H9 (cell line): ENCODE measurements at regions not wholly inside any gene's neighbourhood (a gene's known extent, or its start where the extent isn't known, plus 50 kb on each side); places are given as distances from the start of the nearest gene placed in this dataset.

ENCODE experiments used
- DNase-seq: peaks from one replicate; pipeline ENCODE4 v3.0.0-alpha.2; 2017
- H2AFZ ChIP-seq: one replicate; pipeline ENCODE4 v1.6.1; 2013; ENCODE audit warnings: mild to moderate bottlenecking, low read length, control low read depth, moderate library complexity
- H2AK5ac ChIP-seq: 2 replicates; pipeline ENCODE4 v1.6.1; 2013; ENCODE audit warnings: low read length, control low read depth, mixed read lengths; ENCODE audit not compliant: insufficient read length
- H2BK120ac ChIP-seq: one replicate; pipeline ENCODE4 v1.6.1; 2013; ENCODE audit warnings: low read depth, mild to moderate bottlenecking, low read length, control low read depth, inconsistent platforms; ENCODE audit not compliant: poor library complexity, severe bottlenecking
- H2BK12ac ChIP-seq: 2 replicates; pipeline ENCODE4 v1.6.1; 2013; ENCODE audit warnings: low read length, control low read depth, mixed read lengths, low read depth; ENCODE audit not compliant: insufficient read length
- H2BK15ac ChIP-seq: 2 replicates; pipeline ENCODE4 v1.6.1; 2013; ENCODE audit warnings: low read depth, low read length, control low read depth
- H2BK20ac ChIP-seq: one replicate; pipeline ENCODE4 v1.6.1; 2013; ENCODE audit warnings: low read depth, mild to moderate bottlenecking, low read length, control low read depth, inconsistent platforms; ENCODE audit not compliant: poor library complexity, severe bottlenecking
- H2BK5ac ChIP-seq: 2 replicates; pipeline ENCODE4 v1.6.1; 2013; ENCODE audit warnings: low read length, control low read depth, mixed read lengths; ENCODE audit not compliant: insufficient read length
- H3K14ac ChIP-seq: 2 replicates; pipeline ENCODE4 v1.6.1; 2013; ENCODE audit warnings: low read length, control low read depth; ENCODE audit not compliant: insufficient read depth
- H3K18ac ChIP-seq: 2 replicates; pipeline ENCODE4 v1.6.1; 2013; ENCODE audit warnings: low read depth, mild to moderate bottlenecking, mixed read lengths, low read length, control low read depth; ENCODE audit not compliant: insufficient read length
- H3K23ac ChIP-seq: 2 replicates; pipeline ENCODE4 v1.6.1; 2013; ENCODE audit warnings: low read length, control low read depth, mixed read lengths, low read depth; ENCODE audit not compliant: insufficient read length
- H3K23me2 ChIP-seq: 2 replicates; pipeline ENCODE4 v1.6.1; 2013; ENCODE audit warnings: low read depth, mild to moderate bottlenecking, mixed read lengths, low read length, control low read depth; ENCODE audit not compliant: insufficient read length, poor library complexity, severe bottlenecking
- H3K27ac ChIP-seq: 2 replicates; pipeline ENCODE4 v1.5.1; 2013; ENCODE audit warnings: low read length, control low read depth, mixed read lengths, low read depth; ENCODE audit not compliant: insufficient read length
- H3K27me3 ChIP-seq: 2 replicates; pipeline ENCODE4 v1.6.1; 2013; ENCODE audit warnings: low read length, control low read depth, inconsistent platforms; ENCODE audit not compliant: insufficient read depth
- H3K4ac ChIP-seq: 2 replicates; pipeline ENCODE4 v1.6.1; 2013; ENCODE audit warnings: low read depth, mild to moderate bottlenecking, control low read depth, inconsistent platforms, low read length, moderate library complexity
- H3K4me1 ChIP-seq: 2 replicates; pipeline ENCODE4 v1.6.1; 2013; ENCODE audit warnings: low read length, control low read depth, inconsistent platforms; ENCODE audit not compliant: insufficient read depth
- H3K4me2 ChIP-seq: 2 replicates; pipeline ENCODE4 v1.6.1; 2013; ENCODE audit warnings: low read length, control low read depth, mixed read lengths; ENCODE audit not compliant: insufficient read length, insufficient read depth
- H3K56ac ChIP-seq: 2 replicates; pipeline ENCODE4 v1.6.1; 2013; ENCODE audit warnings: low read depth, mild to moderate bottlenecking, mixed read lengths, low read length, control low read depth; ENCODE audit not compliant: insufficient read length
- H3K79me1 ChIP-seq: 2 replicates; pipeline ENCODE4 v1.6.1; 2013; ENCODE audit warnings: low read depth, mild to moderate bottlenecking, moderate library complexity, low read length, control low read depth, inconsistent platforms; ENCODE audit not compliant: insufficient read depth, poor library complexity, severe bottlenecking
- H3K79me2 ChIP-seq: 2 replicates; pipeline ENCODE4 v1.6.1; 2013; ENCODE audit warnings: low read length, control low read depth, inconsistent platforms; ENCODE audit not compliant: insufficient read depth
- H3K9ac ChIP-seq: 2 replicates; pipeline ENCODE4 v1.6.1; 2013; ENCODE audit warnings: low read length, control low read depth, mixed read lengths; ENCODE audit not compliant: insufficient read length; ENCODE audit errors: extremely low read depth
- H3K9me3 ChIP-seq: one replicate; pipeline ENCODE4 v1.6.1; 2013; ENCODE audit warnings: low read depth, low read length, inconsistent platforms; ENCODE audit not compliant: control insufficient read depth
- H3T11ph ChIP-seq: one replicate; pipeline ENCODE4 v1.6.1; 2013; ENCODE audit warnings: mild to moderate bottlenecking, low read length, control low read depth, inconsistent platforms
- H4K20me1 ChIP-seq: one replicate; pipeline ENCODE4 v1.6.1; 2013; ENCODE audit not compliant: control insufficient read depth, insufficient read length, insufficient read depth
- H4K5ac ChIP-seq: 2 replicates; pipeline ENCODE4 v1.6.1; 2013; ENCODE audit warnings: low read depth, mild to moderate bottlenecking, mixed read lengths, low read length, control low read depth; ENCODE audit not compliant: insufficient read length
- H4K8ac ChIP-seq: replicated peaks from 2 replicates; pipeline ENCODE4 v1.6.1; 2013; ENCODE audit warnings: low read length, control low read depth, mixed read lengths, low read depth; ENCODE audit not compliant: insufficient read length
- H4K91ac ChIP-seq: 2 replicates; pipeline ENCODE4 v1.6.1; 2013; ENCODE audit warnings: low read depth, mild to moderate bottlenecking, moderate library complexity, mixed read lengths, low read length, control low read depth; ENCODE audit not compliant: insufficient read length
- H3K27ac Mint-ChIP-seq, 3 experiments: 2 replicates in 2 of 3; 3 replicates in 1 of 3; pipeline ENCODE4 v1.8.0; 2020 to 2021; ENCODE audit warnings: mixed read lengths in 3 of 3, mild to moderate bottlenecking in 1 of 3, moderate library complexity in 1 of 3
- H3K27me3 Mint-ChIP-seq: 2 replicates; pipeline ENCODE4 v1.8.0; 2021; ENCODE audit warnings: low read depth, mild to moderate bottlenecking, moderate library complexity, mixed read lengths
- H3K36me3 Mint-ChIP-seq, 3 experiments: 2 replicates in 2 of 3; 3 replicates in 1 of 3; pipeline ENCODE4 v1.8.0; 2020 to 2021; ENCODE audit warnings: low read depth in 3 of 3, mixed read lengths in 3 of 3; ENCODE audit not compliant: insufficient read depth in 1 of 3
- H3K4me1 Mint-ChIP-seq, 2 experiments: 2 replicates each; pipeline ENCODE4 v1.8.0; 2020; ENCODE audit warnings: mixed read lengths in 2 of 2
- H3K4me3 Mint-ChIP-seq, 2 experiments: 2 replicates in 1 of 2; 3 replicates in 1 of 2; pipeline ENCODE4 v1.8.0; 2020 to 2021; ENCODE audit warnings: mild to moderate bottlenecking in 2 of 2, mixed read lengths in 2 of 2, moderate library complexity in 1 of 2
- H3K9me3 Mint-ChIP-seq, 2 experiments: 2 replicates in 1 of 2; 3 replicates in 1 of 2; pipeline ENCODE4 v1.8.0; 2020; ENCODE audit warnings: mild to moderate bottlenecking in 2 of 2, mixed read lengths in 2 of 2, moderate library complexity in 1 of 2
- WGBS: extraction: QIAGEN DNeasy Blood & Tissue Kit; methylation state at CpG from one replicate; pipeline ENCODE4 v1.1.7; 2013; ENCODE audit warnings: missing lambda C conversion rate, low lambda C conversion rate, mixed read lengths; ENCODE audit not compliant: insufficient read length; ENCODE audit errors: extremely low coverage; 5-methylcytosine and 5-hydroxymethylcytosine counted together
- TF ChIP-seq, protein P1 (sequence below): fragments of 200-600 bp; sonication (generic); conservative IDR thresholded peaks from 3 replicates; pipeline ENCODE4 v1.8.0; 2021; ENCODE audit warnings: antibody characterized with exemption, mild to moderate bottlenecking

DNA sequence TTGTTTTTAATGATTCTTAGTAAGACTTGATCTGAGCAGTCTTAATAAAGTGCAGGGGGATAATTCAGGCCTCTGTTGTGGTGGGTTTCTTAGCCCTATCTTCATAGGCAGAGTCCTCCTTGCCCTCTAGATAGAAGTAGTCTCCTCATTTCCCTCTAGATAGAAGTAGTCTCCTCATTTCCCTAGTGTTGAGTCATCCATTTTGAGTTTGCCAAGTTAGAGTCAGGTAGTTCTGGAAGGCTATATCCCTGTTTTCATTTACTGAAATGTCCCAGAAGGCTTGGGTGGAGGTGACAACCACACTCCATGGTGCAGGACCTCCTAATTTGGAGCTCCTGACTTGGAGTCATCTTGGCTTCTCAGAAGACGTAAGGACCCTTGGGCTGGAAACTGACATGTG lies 384.6 kb downstream of the MLLT3 start:
- H3K56ac ChIP-seq: no peak overlapping the region
- H3K23ac ChIP-seq: no peak overlapping the region
- H3T11ph ChIP-seq: no peak overlapping the region
- no peaks in the 10 kb centered on the region for H4K20me1 ChIP-seq
- H3K36me3 Mint-ChIP-seq: peaks cover 14 to 30% (median 20%) of the 10 kb centered on the region in 3 experiments
- no peak overlapping the region for H3K18ac ChIP-seq
- H3K4me1 ChIP-seq: no peaks in the 10 kb centered on the region
- no peak overlapping the region for H2BK15ac ChIP-seq
- no peak overlapping the region for H4K8ac ChIP-seq
- no peak overlapping the region for H3K9ac ChIP-seq
- no peak overlapping the region for H4K5ac ChIP-seq
- H3K4ac ChIP-seq: no peak overlapping the region
- H2AFZ ChIP-seq: no peak overlapping the region
- no peak overlapping the region for H3K27ac Mint-ChIP-seq
- no peaks in the 10 kb centered on the region for H3K27me3 ChIP-seq
- no peak overlapping the region for H2BK20ac ChIP-seq
- no peaks in the 10 kb centered on the region for H3K79me1 ChIP-seq
- H2BK12ac ChIP-seq: no peak overlapping the region
- TF ChIP-seq, protein P1, sequence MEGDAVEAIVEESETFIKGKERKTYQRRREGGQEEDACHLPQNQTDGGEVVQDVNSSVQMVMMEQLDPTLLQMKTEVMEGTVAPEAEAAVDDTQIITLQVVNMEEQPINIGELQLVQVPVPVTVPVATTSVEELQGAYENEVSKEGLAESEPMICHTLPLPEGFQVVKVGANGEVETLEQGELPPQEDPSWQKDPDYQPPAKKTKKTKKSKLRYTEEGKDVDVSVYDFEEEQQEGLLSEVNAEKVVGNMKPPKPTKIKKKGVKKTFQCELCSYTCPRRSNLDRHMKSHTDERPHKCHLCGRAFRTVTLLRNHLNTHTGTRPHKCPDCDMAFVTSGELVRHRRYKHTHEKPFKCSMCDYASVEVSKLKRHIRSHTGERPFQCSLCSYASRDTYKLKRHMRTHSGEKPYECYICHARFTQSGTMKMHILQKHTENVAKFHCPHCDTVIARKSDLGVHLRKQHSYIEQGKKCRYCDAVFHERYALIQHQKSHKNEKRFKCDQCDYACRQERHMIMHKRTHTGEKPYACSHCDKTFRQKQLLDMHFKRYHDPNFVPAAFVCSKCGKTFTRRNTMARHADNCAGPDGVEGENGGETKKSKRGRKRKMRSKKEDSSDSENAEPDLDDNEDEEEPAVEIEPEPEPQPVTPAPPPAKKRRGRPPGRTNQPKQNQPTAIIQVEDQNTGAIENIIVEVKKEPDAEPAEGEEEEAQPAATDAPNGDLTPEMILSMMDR: no peak
- peaks cover 8% of the 10 kb centered on the region in 2 experiments for H3K4me1 Mint-ChIP-seq
- no peak overlapping the region for H3K14ac ChIP-seq
- DNase-seq: no peak
- H3K23me2 ChIP-seq: no peaks in the 10 kb centered on the region
- no peak overlapping the region for H3K27ac ChIP-seq
- no CpG with 5 or more reads among the region's 1 CpG for WGBS
- H2BK120ac ChIP-seq: no peak overlapping the region
- H3K4me3 Mint-ChIP-seq: no peak overlapping the region
- H2BK5ac ChIP-seq: no peak overlapping the region
- no peak overlapping the region for H3K4me2 ChIP-seq
- no peak overlapping the region for H2AK5ac ChIP-seq
- H3K27me3 Mint-ChIP-seq: peaks cover 4% of the 10 kb centered on the region
- H3K79me2 ChIP-seq: no peaks in the 10 kb centered on the region
- peaks cover 5% of the 10 kb centered on the region for H3K9me3 ChIP-seq
- H3K9me3 Mint-ChIP-seq: peaks cover 31 to 32% of the 10 kb centered on the region in 2 experiments
- H4K91ac ChIP-seq: no peak overlapping the region
